ENCODE measurements at regions not wholly inside any gene's neighbourhood (a gene's known extent, or its start where the extent isn't known, plus 50 kb on each side); places are given as distances from the start of the nearest gene placed in this dataset.

GRCh38 chr20:62566266-62566665, 76.0 kb upstream of the SLCO4A1 start:
- H3K9me3 ChIP-seq: no peaks in the 10 kb centered on the region
- H3K27ac ChIP-seq: no peak overlapping the region
- H3K27me3 ChIP-seq: no peaks in the 10 kb centered on the region
- DNase-seq: no peak
- no peaks in the 10 kb centered on the region for H3K36me3 ChIP-seq
- TF ChIP-seq POLR2A (IDR thresholded peaks at IDR 0.05): no peak
- no peak for TF ChIP-seq CTCF (IDR thresholded peaks at IDR 0.05)
- no peak overlapping the region for H3K4me3 ChIP-seq
- H3K4me1 ChIP-seq: no peaks in the 10 kb centered on the region
- intact Hi-C loops (cut with DNase I; ENCODE audit: low total_unique reads): no loop called here

GRCh38 chr20:62566771-62567170, 75.5 kb upstream of the SLCO4A1 start:
- DNase-seq: no peak
- no peak overlapping the region for H3K4me3 ChIP-seq
- H3K4me1 ChIP-seq: no peaks in the 10 kb centered on the region
- no peak overlapping the region for H3K27ac ChIP-seq
- H3K27me3 ChIP-seq: no peaks in the 10 kb centered on the region
- H3K9me3 ChIP-seq: no peaks in the 10 kb centered on the region
- intact Hi-C loops (cut with DNase I; ENCODE audit: low total_unique reads): no loop called here
- no peak for TF ChIP-seq POLR2A (IDR thresholded peaks at IDR 0.05)
- TF ChIP-seq CTCF (IDR thresholded peaks at IDR 0.05): no peak
- H3K36me3 ChIP-seq: no peaks in the 10 kb centered on the region

- Histone ChIP-seq H3K9me3 (no peaks in the 10 kb centered on the region), H3K4me3 (no peak overlapping the region), H3K4me1 (no peaks in the 10 kb centered on the region), H3K36me3 (no peaks in the 10 kb centered on the region), H3K27ac (no peak overlapping the region), H3K27me3 (no peaks in the 10 kb centered on the region)
- TF ChIP-seq POLR2A (IDR thresholded peaks at IDR 0.05): no peak
- no peak for TF ChIP-seq CTCF (IDR thresholded peaks at IDR 0.05)
- intact Hi-C loops (cut with DNase I; ENCODE audit: low total_unique reads): no loop called here
- DNase-seq: no peak
Observed at GRCh38 chr20:62567246-62568044, 74.9 kb upstream of the SLCO4A1 start.

GRCh38 chr20:62568045-62568389, 74.3 kb upstream of the SLCO4A1 start:
- TF ChIP-seq POLR2A (IDR thresholded peaks at IDR 0.05) (no peak), CTCF (IDR thresholded peaks at IDR 0.05) (no peak)
- H3K36me3 ChIP-seq: no peaks in the 10 kb centered on the region
- H3K27me3 ChIP-seq: no peaks in the 10 kb centered on the region
- H3K9me3 ChIP-seq: no peaks in the 10 kb centered on the region
- H3K4me1 ChIP-seq: no peaks in the 10 kb centered on the region
- DNase-seq: no peak
- no peak overlapping the region for H3K27ac ChIP-seq
- H3K4me3 ChIP-seq: no peak overlapping the region
- intact Hi-C loops (cut with DNase I; ENCODE audit: low total_unique reads): no loop called here

GRCh38 chr20:62569615-62570014, 72.7 kb upstream of the SLCO4A1 start:
- DNase-seq: no peak
- H3K4me3 ChIP-seq: no peak overlapping the region
- no peaks in the 10 kb centered on the region for H3K9me3 ChIP-seq
- intact Hi-C loops (cut with DNase I; ENCODE audit: low total_unique reads): no loop called here
- no peaks in the 10 kb centered on the region for H3K36me3 ChIP-seq
- TF ChIP-seq POLR2A (IDR thresholded peaks at IDR 0.05) (no peak), CTCF (IDR thresholded peaks at IDR 0.05) (no peak)
- H3K4me1 ChIP-seq: no peaks in the 10 kb centered on the region
- no peak overlapping the region for H3K27ac ChIP-seq
- no peaks in the 10 kb centered on the region for H3K27me3 ChIP-seq

Measured in uterus (tissue), 3 donors.